Lower leg skin (tissue), 3 donors: ENCODE measurements at regions not wholly inside any gene's neighbourhood (a gene's known extent, or its start where the extent isn't known, plus 50 kb on each side); places are given as distances from the start of the nearest gene placed in this dataset.

Experiments used
- CTCF ChIP-seq, 3 donors: fragments of 450-650 bp; IDR thresholded peaks; one replicate each; pipeline ENCODE4 v1.5.1; 2016; ENCODE audit warnings: antibody characterized with exemption in 3 of 3, mild to moderate bottlenecking in 3 of 3, moderate library complexity in 2 of 3
- POLR2A ChIP-seq, 2 donors: fragments of 450-650 bp; IDR thresholded peaks; one replicate each; pipeline ENCODE4 v1.6.1; 2016 to 2017; ENCODE audit warnings: antibody characterized with exemption in 2 of 2, mild to moderate bottlenecking in 1 of 2, moderate library complexity in 1 of 2

DNA sequence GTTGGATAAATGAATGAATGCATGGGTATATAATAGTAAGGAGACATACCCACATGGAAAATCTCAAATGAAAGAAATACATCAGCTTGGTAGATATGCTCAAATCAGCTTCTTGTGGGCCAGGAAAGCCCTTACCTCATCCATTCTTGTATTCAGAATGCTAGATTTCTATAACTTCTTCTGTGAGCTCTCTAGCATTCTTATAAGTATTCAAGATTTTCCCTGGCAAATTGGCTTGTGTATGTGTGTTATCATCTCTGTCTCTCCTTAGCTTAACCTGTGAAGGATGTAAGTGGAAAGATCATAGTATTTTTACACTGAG is 100.8 kb downstream of the OR2B2 start:
- TF ChIP-seq CTCF (IDR thresholded peaks at IDR 0.05) (no peak), POLR2A (IDR thresholded peaks at IDR 0.05) (no peak)
